ENCODE measurements at regions not wholly inside any gene's neighbourhood (a gene's known extent, or its start where the extent isn't known, plus 50 kb on each side); places are given as distances from the start of the nearest gene placed in this dataset.
"Not testable (repeated sequence)": the region's sequence is repeated elsewhere in the genome, so short reads cannot be mapped to it uniquely, and the experiment has no call there.

GRCh38 chr13:71382285-71382684 lies 484.7 kb downstream of the DACH1 start:
- no peak for DNase-seq

- no peak for DNase-seq
Observed at GRCh38 chr13:71380191-71380590, 486.8 kb downstream of the DACH1 start.

- no peak for DNase-seq
Observed at GRCh38 chr13:71378961-71379905, 487.8 kb downstream of the DACH1 start.

- no peak for DNase-seq
Observed at GRCh38 chr13:71374471-71375049, 492.4 kb downstream of the DACH1 start.

DNA sequence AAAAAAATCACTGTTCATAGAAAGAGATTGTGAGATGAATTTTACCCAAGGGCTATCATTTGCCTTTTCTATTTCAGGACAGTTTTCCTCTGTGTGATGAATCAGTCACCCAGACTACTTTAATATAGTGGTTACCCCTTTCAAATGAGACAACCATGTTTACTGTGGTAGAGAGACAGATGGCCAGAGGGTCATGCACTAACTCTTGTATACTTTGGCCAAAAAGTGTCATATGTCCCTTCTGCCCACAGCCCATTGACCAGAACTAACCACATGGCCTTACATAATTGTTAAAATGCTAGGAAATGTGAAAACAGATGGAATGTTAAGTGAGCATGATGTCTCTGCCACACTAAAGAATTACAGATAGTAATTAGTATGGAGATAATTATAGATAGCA lies 498.7 kb downstream of the DACH1 start:
- no peak for DNase-seq

DNA sequence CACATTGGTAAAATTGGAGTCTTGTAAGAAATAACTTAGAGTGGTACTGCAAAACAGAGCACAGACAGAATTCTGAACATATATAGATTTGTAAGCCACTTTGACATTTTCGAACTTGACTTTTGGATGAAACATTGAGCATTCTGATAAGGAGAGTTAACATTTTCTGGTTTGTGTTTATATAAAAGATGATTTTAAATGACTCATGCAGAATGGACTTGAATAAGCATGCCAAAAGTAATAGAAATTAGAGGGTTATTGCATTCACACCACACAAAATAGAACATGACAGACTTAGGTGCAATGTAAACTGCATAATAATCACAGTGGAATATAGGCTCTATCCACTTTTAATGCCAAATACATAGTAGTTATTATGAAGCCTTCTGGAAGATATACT lies 507.0 kb downstream of the DACH1 start:
- DNase-seq: no peak

DNA sequence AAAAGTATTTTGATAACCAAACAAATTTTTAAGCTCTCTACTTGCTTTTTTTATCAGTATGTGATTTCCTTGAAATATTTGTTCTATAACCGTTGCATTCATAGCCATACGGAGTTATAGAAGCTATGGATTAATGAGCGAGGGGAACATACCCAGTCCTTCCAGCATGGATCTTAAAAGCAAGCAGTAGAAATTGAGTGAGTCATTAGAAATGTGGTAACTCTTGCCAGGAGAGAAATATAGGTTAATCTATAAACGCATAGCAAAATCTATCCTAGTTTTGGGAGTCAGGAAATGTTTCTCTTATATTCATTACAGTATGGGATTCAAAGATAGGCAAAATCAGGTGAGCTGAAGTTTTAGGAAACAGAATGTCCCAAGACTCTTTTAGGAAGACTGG lies 507.4 kb downstream of the DACH1 start:
- no peak for DNase-seq

DNA sequence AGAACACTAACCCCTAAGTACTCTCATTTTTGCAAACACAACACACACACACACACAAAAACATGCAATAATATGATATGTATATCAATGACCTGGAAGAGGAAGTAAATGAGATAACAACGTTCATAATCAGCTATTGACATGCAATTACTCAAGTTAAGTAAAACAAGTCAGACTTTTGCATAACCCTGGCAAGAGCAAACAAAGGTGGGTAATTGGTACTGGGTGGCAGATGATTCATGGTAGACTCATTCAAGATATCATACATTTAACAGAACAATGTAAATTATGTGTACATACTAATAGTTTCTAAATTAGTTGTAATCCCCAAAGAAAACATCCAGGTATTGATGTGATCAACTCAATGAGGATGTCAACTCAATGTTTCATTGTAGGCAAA lies 508.8 kb downstream of the DACH1 start:
- no peak for DNase-seq

DNA sequence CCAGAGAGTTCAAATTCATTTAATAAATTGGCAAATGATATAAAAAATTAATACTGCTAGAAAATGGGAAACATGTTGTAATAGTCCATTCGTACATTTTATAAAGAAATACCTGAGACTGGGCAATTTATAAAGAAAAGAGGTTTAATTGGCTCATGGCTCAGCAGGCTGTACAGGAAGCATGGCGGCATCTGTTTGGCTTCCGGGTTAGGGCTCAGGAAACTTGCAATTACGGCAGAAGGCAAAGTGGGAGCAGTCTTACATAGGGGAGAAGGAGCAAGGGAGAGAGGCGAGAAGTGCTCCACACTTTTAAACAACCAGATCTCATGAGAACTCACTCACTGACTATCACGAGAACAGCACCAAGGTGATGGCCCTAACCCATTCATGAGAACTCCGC lies 512.0 kb downstream of the DACH1 start:
- no peak for DNase-seq

- no peak for DNase-seq
Observed at GRCh38 chr13:71350886-71351285, 516.1 kb downstream of the DACH1 start.

- DNase-seq: not testable (repeated sequence)
Observed at GRCh38 chr13:71345856-71346255, 521.1 kb downstream of the DACH1 start.

DNA sequence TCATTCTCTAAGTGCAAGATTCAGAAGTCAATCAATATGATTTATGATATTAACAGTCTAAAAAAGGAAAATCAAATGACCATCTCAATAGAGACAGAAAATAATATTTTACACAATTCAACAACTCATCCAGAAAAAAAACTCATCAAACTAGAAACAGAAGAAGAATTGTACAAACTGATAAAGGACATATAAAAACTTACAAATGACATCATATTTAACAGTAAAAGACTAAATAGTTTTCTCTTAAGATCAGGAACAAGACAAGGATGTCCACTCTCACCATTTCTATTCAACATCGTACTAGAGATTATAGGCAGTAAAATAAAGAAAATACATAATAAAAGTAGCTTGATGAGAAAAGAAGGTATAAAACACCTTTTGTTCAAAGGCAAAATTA lies 527.3 kb downstream of the DACH1 start:
- DNase-seq: no peak

DNA sequence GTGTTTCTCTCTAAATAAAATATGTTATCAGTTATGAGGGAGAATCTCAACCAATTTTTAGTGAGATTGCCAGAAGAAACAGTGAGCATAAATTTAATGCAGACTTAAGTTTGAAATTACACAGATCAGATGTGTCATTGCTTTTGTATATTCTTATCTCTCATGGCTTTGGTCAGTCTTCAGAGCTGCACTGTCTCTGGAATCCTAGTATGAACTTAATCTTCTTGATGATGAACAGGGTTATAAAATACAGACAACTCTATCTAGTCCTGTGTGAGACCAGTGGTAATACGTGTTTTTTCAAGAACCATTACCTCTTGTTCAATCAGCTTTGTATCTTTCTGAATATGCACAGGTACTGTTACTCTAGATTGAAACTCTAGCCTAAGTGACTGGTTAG lies 528.0 kb downstream of the DACH1 start:
- DNase-seq: no peak

DNA sequence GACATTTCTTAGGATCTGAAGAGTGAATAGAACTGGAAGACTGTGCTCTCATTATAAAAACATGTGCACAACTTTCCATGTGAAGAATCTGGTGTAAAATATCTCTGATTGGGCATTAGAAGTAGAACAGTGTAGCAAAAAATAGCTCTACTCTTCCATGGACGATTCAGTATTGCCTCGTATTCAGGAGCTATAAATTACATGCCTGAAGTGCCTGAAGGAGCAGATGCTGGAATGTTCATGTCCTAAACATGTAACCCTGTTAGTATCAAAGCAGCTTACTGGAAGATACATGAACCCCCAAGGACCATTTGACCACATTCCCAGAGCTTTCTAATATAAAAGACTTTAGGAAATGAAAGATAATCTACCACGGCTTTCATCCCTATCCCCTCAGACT lies 528.9 kb downstream of the DACH1 start:
- no peak for DNase-seq

GRCh38 chr13:71327266-71327665 lies 539.7 kb downstream of the DACH1 start:
- DNase-seq: no peak

DNA sequence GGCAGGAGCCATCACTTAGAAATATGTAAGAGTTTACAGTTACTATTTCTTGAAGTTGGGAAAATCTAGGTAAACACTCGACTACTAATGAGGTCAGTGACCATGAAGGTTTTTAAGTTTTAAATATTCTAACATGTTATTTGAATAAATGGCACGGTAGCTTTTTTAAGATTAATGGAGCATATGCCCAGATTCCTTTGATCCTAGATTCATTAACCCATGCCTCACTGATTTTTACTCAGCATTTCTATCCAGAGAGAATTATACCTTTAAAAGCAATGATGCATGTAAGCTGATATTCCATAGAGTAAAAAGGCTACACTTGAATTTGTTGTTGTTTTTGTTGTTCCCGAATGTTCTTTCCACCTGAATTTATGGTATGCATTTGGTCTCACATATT lies 541.4 kb downstream of the DACH1 start:
- DNase-seq: no peak

GRCh38 chr13:71323266-71323665 lies 543.7 kb downstream of the DACH1 start:
- no peak for DNase-seq

DNA sequence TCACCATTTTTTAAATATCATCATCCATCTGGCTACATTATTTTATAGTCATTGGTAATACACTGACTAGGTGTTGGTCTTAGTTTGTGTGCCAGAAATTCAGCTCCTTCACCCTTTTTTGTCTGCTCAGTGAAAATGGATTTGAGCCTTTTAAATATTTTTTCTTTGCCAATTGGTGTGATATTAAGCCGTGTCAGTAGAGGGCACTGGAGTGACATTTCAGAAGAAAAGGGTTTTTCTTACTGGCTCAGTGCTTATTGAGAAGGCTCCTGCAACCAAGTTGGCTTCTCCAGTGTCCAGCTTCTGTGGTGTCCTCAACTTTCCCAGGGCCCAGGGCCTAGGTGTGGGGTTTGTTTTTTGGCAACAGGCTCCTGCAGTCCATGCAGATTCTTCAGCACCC lies 546.6 kb downstream of the DACH1 start:
- DNase-seq: no peak

- DNase-seq: no peak
Observed at GRCh38 chr13:71316792-71317363, 550.1 kb downstream of the DACH1 start.

GRCh38 chr13:71312923-71313322 lies 554.1 kb downstream of the DACH1 start:
- DNase-seq: no peak

GRCh38 chr13:71309905-71310304 lies 557.1 kb downstream of the DACH1 start:
- no peak for DNase-seq

GRCh38 chr13:71306821-71307220 lies 560.2 kb downstream of the DACH1 start:
- DNase-seq: no peak

DNA sequence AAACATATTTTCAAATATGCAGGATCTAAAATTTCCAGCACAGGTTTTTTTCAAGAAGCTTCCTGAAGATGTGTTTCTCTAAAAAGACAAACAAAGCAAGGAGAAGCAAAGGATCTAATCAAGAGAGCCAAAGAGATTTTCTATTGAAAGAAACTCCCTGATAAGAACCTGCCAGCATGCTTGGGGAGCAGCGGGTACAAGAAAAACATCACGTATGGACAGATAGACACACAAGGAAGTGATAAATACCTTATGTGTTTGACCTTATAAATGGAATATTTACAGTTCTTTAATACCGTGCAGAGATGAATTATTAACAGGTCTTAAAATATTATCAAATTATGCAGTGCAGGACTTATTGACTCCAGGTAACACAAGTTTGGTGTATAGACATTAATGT lies 562.1 kb downstream of the DACH1 start:
- DNase-seq: no peak

DNA sequence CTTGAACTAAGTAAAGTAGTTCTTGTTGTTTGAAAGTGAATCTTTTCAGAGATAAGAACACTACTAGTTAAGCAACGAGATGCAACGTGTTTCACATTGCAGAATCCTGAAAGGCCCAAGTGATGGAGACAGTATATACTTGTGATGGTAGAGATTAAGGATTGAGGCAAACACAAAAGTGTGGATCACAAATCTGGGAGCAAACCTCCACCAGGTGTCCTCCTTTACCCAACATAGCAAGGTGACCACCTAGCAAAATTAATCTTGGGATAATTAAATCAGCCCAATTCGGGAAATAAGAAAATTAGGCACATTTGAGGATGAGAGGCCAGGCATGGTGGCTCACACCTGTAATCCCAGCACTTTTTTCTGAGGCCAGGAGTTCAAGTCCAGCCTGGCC lies 563.9 kb downstream of the DACH1 start:
- no peak for DNase-seq

Data from right hindlimb (tissue), 1 donor.